ENCODE measurements at regions not wholly inside any gene's neighbourhood (a gene's known extent, or its start where the extent isn't known, plus 50 kb on each side); places are given as distances from the start of the nearest gene placed in this dataset.

DNA sequence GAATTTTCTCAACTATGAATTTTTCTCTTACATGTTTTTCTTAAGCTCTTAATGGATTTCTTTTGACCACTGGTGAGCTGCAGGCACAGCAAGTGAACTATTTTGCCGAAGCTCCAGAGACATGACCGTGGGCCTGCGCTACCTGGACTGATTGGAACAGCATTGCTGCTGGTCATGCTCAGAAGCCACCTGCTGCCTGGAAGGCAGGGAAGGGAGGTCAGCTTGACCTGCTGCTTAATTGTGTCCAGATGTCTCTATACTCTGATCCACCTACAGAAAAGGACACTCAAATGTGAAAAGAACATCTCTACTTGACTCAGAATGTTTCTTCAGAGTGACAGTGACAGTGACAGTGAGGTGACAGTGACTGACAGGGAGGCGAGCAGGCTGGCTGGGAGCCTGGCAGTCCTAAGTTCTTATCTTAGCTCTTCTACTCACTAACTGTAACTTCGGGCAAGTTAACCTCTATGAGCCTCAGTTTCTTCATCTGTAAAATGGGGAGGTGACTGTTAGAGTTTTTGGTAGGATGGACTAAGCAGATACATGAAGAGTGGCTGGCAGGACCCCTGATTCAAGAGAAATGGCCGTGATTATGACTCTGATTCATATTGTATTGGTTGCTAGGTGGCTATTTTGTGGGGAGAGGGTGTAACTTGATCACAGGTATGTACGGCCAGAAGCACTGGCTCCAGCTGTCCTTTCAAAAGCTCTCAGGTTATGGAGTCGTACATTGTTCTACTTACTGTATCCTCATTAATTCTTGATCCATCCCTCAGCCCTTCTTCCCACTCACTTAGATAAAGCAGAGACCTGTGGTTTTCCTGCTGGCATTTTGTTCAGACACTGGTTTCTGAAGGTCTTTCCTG lies 54.8 kb upstream of the DLG1 start:
- DNase-seq (ENCODE audit: low read depth in 4 of 4, low spot score in 2 of 4) = no peak

DNA sequence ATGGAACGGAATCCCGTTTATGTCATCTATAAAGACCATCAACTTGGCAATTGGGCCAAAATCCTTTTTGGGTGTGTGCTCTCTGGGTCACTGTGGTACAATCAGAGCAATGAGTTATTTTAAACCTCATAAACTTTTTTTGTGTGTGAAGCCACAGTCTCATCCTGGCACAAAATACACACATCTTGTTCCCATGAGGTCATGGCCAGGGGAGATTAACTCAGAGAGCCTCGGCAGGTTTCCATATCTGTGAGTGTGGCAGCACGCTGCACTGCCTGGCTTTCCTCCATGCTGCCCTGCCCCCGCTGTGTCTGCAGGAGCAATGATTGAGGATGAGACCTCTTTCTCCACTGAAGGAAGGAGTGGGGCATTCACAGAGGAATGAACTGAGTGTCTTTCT lies 54.0 kb upstream of the DLG1 start:
- DNase-seq (ENCODE audit: low read depth in 4 of 4, low spot score in 2 of 4) = no peak

DNA sequence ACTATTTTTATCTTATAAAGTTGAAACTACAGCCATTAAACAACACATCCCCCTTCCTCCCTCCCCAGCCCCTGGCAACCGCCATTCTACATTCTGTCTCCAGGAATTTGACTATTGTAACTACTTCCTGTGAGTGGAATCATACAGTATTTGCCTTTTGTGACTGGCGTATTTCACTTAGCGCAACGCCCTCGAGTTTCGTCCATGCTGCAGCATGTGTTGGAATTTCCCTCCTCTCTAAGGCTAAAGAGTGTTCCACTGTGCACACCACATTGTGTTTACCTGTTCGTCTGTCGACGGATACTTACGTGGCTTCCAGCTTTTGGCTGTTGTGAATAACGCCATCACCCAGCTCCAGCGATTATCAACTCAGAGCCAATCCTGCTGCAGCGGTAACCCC lies 52.0 kb upstream of the DLG1 start:
- DNase-seq (ENCODE audit: low read depth in 4 of 4, low spot score in 2 of 4) = no peak

DNA sequence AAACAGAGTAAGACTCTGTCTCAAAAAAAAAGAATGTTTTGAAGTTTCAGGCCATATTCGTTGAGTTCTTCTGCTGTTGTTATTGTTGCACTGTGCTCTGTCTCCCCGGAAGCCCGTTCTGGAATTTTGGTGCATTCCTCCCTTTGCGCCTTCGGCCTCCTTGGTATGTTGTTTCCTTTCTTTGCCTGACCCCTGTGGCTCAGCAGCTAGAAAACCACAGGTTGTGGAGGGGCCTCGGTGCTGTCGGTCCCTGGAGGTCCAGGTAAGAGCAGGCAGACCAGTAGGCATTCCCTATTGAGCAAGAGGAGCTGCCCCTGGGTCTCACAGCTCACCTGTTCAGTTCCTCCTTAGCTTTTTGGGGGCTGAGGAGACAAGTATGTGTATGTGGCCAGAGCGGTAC lies 51.0 kb upstream of the DLG1 start:
- DNase-seq (ENCODE audit: low read depth in 4 of 4, low spot score in 2 of 4) = no peak

Measured in left renal cortex interstitium (tissue), 4 donors.